ENCODE measurements at regions not wholly inside any gene's neighbourhood (a gene's known extent, or its start where the extent isn't known, plus 50 kb on each side); places are given as distances from the start of the nearest gene placed in this dataset.
"Not testable (repeated sequence)": the region's sequence is repeated elsewhere in the genome, so short reads cannot be mapped to it uniquely, and the experiment has no call there.

DNA sequence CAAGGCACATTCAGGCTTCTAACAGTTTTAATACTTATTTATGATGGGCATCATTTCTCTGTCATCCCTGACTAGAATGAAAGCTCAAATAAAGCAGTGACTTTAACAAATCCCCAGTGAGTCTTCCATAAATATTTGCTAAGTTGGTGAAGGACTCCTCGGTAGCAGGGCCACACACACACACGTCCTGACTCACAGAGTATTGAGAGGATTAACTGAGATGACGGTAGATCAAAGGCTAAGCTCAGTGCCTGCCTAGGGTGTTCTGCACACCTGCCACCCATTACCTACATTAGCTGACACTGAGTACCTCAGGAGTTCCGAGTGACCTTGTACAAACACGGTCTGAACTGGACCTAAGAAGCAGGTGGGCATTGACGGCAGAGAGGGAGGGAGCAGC is 197.3 kb upstream of the SFSWAP start:
- Histone ChIP-seq H3K27me3 (no peaks in the 10 kb centered on the region), H3K36me3 (no peaks in the 10 kb centered on the region), H3K9me3 (replicated peaks) (no peaks in the 10 kb centered on the region), H3K4me3 (no peak overlapping the region), H3K27ac (no peak overlapping the region), H3K4me1 (no peaks in the 10 kb centered on the region)
- no peak for DNase-seq

DNA sequence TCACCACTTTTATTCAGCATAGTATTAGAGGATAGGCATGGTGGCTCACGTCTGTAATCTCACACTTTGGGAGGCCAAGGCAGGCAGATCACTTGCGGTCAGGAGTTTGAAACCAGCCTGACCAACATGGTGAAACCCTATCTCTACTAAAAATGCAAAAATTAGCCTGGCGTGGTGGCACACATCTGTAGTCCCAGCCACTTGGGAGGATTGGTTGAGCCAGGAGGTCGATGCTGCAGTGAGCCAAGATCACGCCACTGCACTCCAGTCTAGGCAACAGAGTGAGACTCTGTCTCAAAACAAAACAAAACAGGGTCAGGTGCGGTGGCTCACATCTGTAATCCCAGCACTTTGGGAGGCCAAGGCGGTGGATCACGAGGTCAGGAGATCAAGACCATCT is 190.3 kb upstream of the SFSWAP start:
- H3K27ac ChIP-seq; DNase-seq; H3K36me3 ChIP-seq; H3K9me3 ChIP-seq (replicated peaks); H3K4me1 ChIP-seq; H3K4me3 ChIP-seq; H3K27me3 ChIP-seq: not testable (repeated sequence)

DNA sequence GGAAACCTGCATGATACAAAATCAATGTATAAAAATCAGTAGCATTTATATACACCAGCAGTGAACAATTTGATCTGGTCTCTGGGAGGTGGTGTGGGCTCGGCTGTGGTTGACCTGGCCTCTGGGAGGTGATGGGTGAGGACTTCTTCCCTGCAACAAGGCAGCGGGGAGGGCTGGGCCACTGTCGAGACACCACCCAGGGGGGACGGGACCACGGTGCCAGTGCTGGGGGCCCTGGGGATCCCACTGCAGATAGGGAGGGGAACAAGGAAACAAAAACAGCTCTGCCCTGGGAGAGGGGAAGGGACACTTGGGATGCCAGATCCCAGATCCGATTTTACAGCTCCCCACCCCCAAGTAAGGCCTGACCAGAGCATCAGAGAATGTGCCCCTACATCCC is 189.6 kb upstream of the SFSWAP start:
- Histone ChIP-seq H3K9me3 (replicated peaks) (no peaks in the 10 kb centered on the region), H3K4me3 (no peak overlapping the region), H3K27ac (no peak overlapping the region), H3K4me1 (no peaks in the 10 kb centered on the region), H3K27me3 (no peaks in the 10 kb centered on the region), H3K36me3 (no peaks in the 10 kb centered on the region)
- DNase-seq: no peak

DNA sequence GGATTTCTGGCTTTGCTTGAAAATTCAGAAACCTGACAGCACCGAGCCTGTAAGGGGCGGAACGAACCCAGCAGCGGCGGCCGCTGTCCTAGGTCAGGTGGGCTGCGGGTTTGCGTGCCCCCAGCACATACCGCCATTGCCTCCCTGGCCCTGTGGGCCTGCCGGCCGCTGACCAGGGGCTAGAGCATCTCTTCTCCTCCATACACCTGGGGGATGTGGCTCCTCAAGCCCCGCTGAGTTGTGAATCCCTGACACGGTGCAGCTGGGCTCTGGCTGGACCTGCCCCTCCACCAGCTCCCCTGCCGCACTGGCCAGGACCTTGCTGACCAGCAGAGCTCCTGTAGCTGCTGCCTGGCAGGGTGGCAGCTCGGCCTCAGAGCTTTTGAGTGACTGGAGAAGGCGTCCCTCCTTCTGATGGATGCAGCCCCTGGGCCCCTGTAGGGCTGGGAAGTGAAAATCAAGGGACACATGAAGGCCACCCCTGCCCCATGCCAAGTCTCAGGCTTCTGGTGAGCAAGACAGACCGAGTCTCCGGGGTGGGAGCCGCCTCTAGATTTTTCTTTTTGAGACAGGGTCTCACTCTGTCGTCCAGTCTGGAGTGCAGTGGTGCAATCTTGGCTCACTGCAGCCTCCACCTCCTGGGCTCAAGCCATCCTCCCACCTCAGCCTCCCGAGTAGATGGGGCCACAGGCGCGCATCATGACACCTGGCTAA is 184.9 kb upstream of the SFSWAP start:
- H3K9me3 ChIP-seq (replicated peaks): no peaks in the 10 kb centered on the region
- no peaks in the 10 kb centered on the region for H3K4me1 ChIP-seq
- DNase-seq: no peak
- no peaks in the 10 kb centered on the region for H3K36me3 ChIP-seq
- no peak overlapping the region for H3K4me3 ChIP-seq
- H3K27me3 ChIP-seq: no peaks in the 10 kb centered on the region
- no peak overlapping the region for H3K27ac ChIP-seq

DNA sequence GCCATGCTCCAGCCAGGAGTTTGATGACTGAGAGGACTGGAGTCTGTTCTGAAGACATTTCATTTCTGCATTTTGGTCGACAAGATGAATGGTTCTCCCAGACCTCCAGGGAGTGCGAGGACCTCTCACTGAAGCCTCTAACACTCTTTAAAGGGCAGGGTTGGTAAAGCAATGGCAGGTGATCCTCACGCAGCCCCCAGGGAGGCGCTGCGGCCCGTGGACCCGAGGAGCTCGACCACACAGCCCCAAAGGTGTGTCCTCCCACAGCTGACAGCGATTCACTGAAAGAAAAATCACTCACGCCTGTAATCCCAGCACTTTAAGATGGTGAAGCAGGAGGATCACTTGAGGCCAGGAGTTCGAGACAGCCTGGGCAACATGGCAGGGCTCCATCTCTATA is 183.8 kb upstream of the SFSWAP start:
- Histone ChIP-seq H3K9me3 (replicated peaks) (no peaks in the 10 kb centered on the region), H3K4me3 (no peak overlapping the region), H3K27me3 (no peaks in the 10 kb centered on the region; the same call in 1 of the 2 replicates), H3K4me1 (no peaks in the 10 kb centered on the region), H3K36me3 (no peaks in the 10 kb centered on the region), H3K27ac (no peak overlapping the region)
- no peak for DNase-seq

DNA sequence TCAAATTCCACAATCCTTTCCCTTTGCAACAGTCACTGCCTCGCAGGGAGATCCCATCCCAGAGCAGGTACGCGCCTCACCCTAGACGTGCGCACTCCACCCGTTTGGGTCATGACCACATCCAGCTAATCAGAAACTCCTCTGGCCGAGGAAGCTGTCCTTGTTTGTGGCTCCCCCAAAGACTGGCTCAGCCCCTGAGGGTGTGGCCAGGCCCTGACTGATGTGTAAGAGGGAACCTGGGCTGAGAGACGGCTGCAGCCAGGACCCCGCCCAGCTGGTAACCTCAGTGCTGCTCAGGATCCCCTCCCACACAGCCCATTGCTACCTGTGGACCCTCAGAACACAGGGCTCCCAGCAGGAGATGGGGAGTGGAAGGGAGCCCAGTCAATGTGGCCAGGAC is 183.2 kb upstream of the SFSWAP start:
- Histone ChIP-seq H3K36me3 (no peaks in the 10 kb centered on the region), H3K27ac (no peak overlapping the region), H3K4me3 (no peak overlapping the region), H3K27me3 (no peaks in the 10 kb centered on the region; the same call in 1 of the 2 replicates), H3K4me1 (no peaks in the 10 kb centered on the region), H3K9me3 (replicated peaks) (no peaks in the 10 kb centered on the region)
- no peak for DNase-seq

DNA sequence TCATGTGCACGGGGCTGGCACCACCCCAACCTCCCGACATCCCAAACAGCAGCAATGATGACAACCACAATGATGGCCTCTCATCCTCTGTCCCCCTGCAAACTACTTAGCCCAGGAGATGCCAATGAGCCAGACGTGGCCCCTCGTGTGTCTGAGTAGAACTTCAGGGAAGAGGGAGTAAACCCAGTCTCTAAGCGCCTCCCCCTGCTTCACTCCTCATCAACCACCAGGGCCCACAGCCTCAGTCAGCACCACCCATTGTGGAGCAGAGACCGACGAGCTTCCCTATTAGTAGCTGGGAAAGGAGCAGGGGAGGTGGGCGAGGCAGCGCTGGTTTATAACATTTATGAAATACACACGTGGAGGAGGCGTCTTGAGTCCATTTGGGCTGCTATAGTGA is 182.7 kb upstream of the SFSWAP start:
- Histone ChIP-seq H3K36me3 (no peaks in the 10 kb centered on the region), H3K27me3 (no peaks in the 10 kb centered on the region; the same call in 1 of the 2 replicates), H3K27ac (no peak overlapping the region), H3K9me3 (replicated peaks) (no peaks in the 10 kb centered on the region), H3K4me1 (no peaks in the 10 kb centered on the region), H3K4me3 (no peak overlapping the region)
- DNase-seq: no peak

DNA sequence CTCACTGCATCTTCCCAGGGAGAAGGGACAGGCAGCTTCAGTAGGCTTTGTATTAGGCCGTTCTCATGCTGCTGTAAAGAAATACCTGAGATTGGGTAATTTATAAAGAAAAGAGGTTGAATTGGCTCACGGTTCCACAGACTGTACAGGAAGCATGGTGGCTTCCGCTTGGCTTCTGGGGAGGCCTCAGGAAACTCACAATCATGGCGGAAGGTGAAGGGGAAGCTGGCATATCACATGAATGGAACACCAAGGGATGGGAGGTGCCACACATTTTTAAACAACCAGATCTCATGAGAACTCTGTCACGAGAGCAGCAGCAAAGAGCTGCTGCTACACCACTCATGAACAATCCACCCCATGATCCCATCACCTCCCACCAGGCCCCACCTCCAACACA is 182.2 kb upstream of the SFSWAP start:
- no peaks in the 10 kb centered on the region for H3K36me3 ChIP-seq
- no peak overlapping the region for H3K27ac ChIP-seq
- H3K27me3 ChIP-seq: no peaks in the 10 kb centered on the region; the same call in 1 of the 2 replicates
- DNase-seq: no peak
- no peaks in the 10 kb centered on the region for H3K4me1 ChIP-seq
- H3K9me3 ChIP-seq (replicated peaks): no peaks in the 10 kb centered on the region
- H3K4me3 ChIP-seq: no peak overlapping the region

DNA sequence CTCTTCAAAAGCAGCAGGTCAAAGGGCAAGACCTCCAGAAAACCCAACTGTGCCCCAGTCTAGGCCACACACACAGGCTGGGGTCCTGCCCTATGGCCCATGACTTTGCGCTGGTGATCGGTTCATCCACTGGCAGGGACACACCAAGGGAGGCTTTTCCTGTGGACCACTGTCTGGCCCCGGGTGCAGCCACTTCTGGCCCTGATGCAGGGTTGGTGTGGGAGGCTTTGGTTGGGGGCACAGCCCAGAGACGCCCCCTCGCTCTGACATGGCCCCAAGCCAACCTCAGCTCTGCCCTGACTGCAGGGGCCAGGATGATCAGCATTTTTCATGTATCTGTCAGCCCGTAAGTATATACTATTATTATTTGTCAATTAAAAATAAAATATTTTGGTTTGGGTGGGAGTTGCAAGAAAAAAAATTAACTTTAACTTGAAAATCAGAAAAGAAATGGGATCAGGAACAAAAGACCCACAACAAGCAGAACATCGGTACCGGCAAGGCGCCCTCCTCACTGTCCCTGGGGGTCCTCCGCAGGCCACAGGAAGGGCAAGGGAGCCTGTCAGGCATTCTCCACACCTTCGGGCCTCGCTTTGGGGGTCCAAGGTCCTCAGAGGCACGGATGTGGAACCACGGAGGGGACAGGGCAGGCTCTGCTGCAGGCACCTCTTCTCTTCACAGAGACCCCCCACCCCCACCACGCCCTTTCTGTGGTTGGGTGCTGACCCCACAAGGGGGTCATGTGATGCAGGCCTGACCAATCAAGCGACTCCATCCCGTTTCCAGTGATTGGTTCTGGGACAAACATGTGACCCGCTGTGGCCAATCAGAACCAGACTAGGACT is 181.5 kb upstream of the SFSWAP start:
- no peaks in the 10 kb centered on the region for H3K9me3 ChIP-seq (replicated peaks)
- peak in 1 of 2 experiments; percentile 4 for DNase-seq
- H3K27me3 ChIP-seq: no peaks in the 10 kb centered on the region; the same call in 1 of the 2 replicates
- no peak overlapping the region for H3K4me3 ChIP-seq
- H3K27ac ChIP-seq: no peak overlapping the region
- no peaks in the 10 kb centered on the region for H3K36me3 ChIP-seq
- no peaks in the 10 kb centered on the region for H3K4me1 ChIP-seq

DNA sequence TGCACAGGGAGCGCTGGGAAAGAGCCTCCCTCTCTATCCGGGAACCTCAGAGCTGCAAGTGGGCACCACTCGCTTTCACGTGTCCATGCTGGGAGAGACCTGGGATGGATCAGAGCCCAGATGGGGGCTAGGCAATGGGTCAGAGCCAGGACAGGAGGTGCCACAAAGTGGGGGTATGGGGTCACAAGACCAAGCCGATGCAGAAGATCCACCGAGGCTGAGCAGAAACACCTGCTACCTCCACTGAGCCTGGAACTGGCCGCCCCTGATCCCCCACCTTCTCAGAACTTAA is 180.9 kb upstream of the SFSWAP start:
- Histone ChIP-seq H3K4me3 (no peak overlapping the region), H3K9me3 (replicated peaks) (no peaks in the 10 kb centered on the region), H3K27ac (no peak overlapping the region), H3K36me3 (no peaks in the 10 kb centered on the region), H3K4me1 (no peaks in the 10 kb centered on the region), H3K27me3 (no peaks in the 10 kb centered on the region; the same call in 1 of the 2 replicates)
- DNase-seq: no peak

DNA sequence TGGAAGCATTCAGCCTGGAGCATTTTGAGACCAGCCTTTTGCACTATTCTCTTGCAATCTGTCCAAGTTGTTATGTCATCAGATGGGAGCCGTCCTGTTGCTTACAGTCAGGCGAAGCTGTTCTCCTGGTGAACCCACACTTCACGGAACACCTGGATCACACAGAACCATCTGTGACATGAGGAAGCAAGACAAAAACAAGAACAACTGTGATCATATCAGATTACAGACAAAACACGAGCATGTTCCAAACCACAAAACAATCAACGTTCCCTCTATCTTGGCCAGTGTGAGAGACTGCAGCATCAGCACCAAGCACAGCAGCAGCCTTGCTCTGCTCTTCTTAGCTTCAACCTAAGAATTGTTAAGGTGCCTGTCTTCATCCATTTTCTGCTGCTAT is 180.5 kb upstream of the SFSWAP start:
- Histone ChIP-seq H3K4me3 (no peak overlapping the region), H3K27ac (no peak overlapping the region), H3K36me3 (no peaks in the 10 kb centered on the region), H3K27me3 (no peaks in the 10 kb centered on the region; the same call in 1 of the 2 replicates), H3K4me1 (no peaks in the 10 kb centered on the region), H3K9me3 (replicated peaks) (no peaks in the 10 kb centered on the region)
- DNase-seq: no peak

DNA sequence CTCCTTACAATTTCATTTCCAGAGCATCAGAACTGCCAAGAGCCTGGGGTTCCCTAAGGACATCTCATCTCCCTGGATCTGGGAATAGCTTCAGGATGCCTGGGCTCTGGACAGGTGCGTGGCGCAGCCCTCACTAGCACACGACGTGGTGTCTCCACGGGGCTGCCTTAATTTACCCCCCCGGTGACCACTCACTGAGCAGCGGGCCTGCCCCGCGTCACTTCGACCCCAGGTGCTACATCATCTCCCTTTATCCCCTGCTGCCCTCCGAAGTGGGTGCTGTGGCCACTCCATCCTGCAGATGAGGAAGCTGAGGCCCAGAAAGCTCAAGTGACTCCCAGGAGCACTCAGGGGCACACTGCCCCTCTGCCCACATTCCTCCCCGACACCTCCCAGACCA is 177.8 kb upstream of the SFSWAP start:
- Histone ChIP-seq H3K27me3 (no peaks in the 10 kb centered on the region; the same call in 1 of the 2 replicates), H3K4me3 (no peak overlapping the region), H3K9me3 (replicated peaks) (no peaks in the 10 kb centered on the region), H3K36me3 (no peaks in the 10 kb centered on the region), H3K4me1 (no peaks in the 10 kb centered on the region), H3K27ac (no peak overlapping the region)
- no peak for DNase-seq

DNA sequence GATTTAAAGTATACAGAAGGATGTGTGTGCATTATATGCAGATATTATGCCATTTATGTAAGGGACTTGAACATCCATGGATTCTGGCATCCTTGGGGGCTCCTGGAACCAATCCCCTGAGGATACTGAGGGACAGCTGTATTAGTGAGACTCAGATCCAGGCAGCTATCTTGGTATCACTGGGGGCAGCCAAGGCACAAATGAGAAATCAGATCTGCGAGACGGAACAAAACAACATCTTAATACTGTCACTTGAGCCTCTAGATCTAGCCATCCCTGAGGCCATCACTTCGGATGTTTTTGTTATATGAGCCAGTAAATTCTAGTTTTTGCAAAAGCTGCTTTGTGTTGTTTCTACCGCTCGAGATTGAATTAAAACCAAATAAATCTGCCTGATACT is 175.1 kb upstream of the SFSWAP start:
- Histone ChIP-seq H3K9me3 (replicated peaks) (no peaks in the 10 kb centered on the region), H3K27ac (no peak overlapping the region), H3K36me3 (no peaks in the 10 kb centered on the region), H3K27me3 (no peaks in the 10 kb centered on the region; the same call in 1 of the 2 replicates), H3K4me1 (no peaks in the 10 kb centered on the region), H3K4me3 (no peak overlapping the region)
- no peak for DNase-seq

DNA sequence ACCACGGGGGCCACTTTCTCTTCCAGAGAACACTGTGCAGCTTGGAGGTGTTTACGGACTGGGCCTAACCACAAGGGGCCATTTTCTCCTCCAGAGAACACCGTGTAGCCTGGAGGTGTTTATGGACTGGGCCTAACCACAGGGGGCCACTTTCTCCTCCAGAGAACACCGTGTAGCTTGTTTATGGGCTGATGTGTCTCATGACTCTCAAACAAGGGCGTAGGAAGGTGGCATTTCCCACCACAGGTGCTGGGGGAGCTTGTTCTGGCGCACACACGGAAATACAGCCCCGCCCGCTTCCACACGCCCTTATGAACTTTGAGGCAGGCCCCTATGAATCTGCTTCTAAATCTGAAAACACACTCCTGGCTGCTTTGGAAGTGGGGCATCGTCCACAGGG is 174.6 kb upstream of the SFSWAP start:
- peak in 1 of 2 experiments; percentile 14 for DNase-seq
- Histone ChIP-seq H3K4me3 (no peak overlapping the region), H3K27ac (no peak overlapping the region)

DNA sequence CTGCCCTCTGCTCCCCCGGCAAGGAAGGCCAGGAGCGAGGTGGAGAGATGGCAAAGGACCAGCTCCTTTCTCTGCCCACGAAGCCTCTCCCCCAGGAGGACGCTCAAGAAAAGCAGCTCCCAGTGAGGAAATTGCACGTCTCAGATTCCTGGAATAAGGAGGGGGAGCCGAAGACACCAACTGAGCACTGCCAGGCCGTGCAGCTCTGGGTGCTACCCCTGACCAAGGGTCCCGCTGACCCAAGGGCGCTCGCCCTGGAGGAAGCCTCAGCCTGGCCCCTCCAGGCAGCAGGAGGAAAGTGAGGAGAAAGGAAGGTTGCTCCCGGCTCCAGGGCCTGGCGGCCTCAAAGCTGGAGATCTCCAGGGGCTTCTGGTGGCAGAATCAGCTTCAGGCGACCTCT is 174.1 kb upstream of the SFSWAP start:
- no peak overlapping the region for H3K27ac ChIP-seq

More for the DNA sequence above, 174.6 kb upstream of the SFSWAP start:
- Histone ChIP-seq H3K36me3 (no peaks in the 10 kb centered on the region), H3K27me3 (no peaks in the 10 kb centered on the region; the same call in 1 of the 2 replicates), H3K4me1 (no peaks in the 10 kb centered on the region), H3K9me3 (replicated peaks) (no peaks in the 10 kb centered on the region)

More for the DNA sequence above, 174.1 kb upstream of the SFSWAP start:
- Histone ChIP-seq H3K9me3 (replicated peaks) (no peaks in the 10 kb centered on the region), H3K36me3 (no peaks in the 10 kb centered on the region), H3K27me3 (no peaks in the 10 kb centered on the region; the same call in 1 of the 2 replicates), H3K4me1 (no peaks in the 10 kb centered on the region), H3K4me3 (no peak overlapping the region)
- no peak for DNase-seq
